PC-3 (cell line): ENCODE measurements at regions not wholly inside any gene's neighbourhood (a gene's known extent, or its start where the extent isn't known, plus 50 kb on each side); places are given as distances from the start of the nearest gene placed in this dataset.

Source experiments
- EZH2 ChIP-seq: fragments of 300-600 bp; sonication (generic); IDR thresholded peaks from one replicate; pipeline ENCODE4 v1.6.1; 2017; ENCODE audit warnings: antibody characterized with exemption, mild to moderate bottlenecking, low read length; ENCODE audit not compliant: unreplicated experiment
- TF ChIP-seq, protein P1 (sequence below): fragments of 300-600 bp; sonication (generic); conservative IDR thresholded peaks from 2 replicates; pipeline ENCODE4 v1.5.1; 2017; ENCODE audit warnings: antibody characterized with exemption, low read depth, mild to moderate bottlenecking, low read length

DNA sequence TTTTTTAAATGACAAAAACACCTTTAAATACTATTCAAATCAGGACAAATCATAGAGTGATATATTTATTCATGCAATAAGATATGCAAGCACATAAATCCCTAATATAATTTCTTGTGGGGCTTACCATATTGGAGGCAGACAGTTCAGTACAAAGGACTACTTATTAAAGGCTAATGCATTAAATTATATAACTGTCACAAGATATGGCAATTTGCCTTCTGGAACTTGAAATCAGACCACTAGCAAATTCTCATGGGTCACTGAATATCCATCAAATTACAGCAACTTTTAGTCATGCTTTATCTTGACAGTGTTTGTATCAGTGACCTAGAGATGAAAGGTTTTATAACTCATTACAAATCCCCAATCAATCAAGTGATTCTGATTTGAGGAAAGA lies 54.1 kb upstream of the NCAM2 start:
- TF ChIP-seq, protein P1, sequence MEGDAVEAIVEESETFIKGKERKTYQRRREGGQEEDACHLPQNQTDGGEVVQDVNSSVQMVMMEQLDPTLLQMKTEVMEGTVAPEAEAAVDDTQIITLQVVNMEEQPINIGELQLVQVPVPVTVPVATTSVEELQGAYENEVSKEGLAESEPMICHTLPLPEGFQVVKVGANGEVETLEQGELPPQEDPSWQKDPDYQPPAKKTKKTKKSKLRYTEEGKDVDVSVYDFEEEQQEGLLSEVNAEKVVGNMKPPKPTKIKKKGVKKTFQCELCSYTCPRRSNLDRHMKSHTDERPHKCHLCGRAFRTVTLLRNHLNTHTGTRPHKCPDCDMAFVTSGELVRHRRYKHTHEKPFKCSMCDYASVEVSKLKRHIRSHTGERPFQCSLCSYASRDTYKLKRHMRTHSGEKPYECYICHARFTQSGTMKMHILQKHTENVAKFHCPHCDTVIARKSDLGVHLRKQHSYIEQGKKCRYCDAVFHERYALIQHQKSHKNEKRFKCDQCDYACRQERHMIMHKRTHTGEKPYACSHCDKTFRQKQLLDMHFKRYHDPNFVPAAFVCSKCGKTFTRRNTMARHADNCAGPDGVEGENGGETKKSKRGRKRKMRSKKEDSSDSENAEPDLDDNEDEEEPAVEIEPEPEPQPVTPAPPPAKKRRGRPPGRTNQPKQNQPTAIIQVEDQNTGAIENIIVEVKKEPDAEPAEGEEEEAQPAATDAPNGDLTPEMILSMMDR = no peak
- TF ChIP-seq EZH2 = no peak
